ENCODE measurements at regions not wholly inside any gene's neighbourhood (a gene's known extent, or its start where the extent isn't known, plus 50 kb on each side); places are given as distances from the start of the nearest gene placed in this dataset.

- Histone ChIP-seq H3K27me3 (ENCODE audit: control insufficient read depth, insufficient read depth, low read length) (no peaks in the 10 kb centered on the region), H3K4me3 (ENCODE audit: low read depth, low read length) (no peak overlapping the region), H3K4me1 (ENCODE audit: control insufficient read depth, insufficient read depth, low read length) (no peaks in the 10 kb centered on the region), H3K36me3 (ENCODE audit: control insufficient read depth, insufficient read depth, low read length) (no peaks in the 10 kb centered on the region), H3K9me3 (ENCODE audit: control insufficient read depth, insufficient read depth, low read length) (no peaks in the 10 kb centered on the region), H3K27ac (ENCODE audit: low read depth, low read length) (no peak overlapping the region)
- no CpG with 5 or more reads among the region's 3 CpGs for WGBS (ENCODE audit: insufficient coverage)
- DNase-seq (ENCODE audit: low read depth in 4 of 6, low spot score in 6 of 6) = no peak
Observed at GRCh38 chr3:180131169-180131568, 94.4 kb upstream of the PEX5L start.

- Histone ChIP-seq H3K36me3 (ENCODE audit: control insufficient read depth, insufficient read depth, low read length) (no peaks in the 10 kb centered on the region), H3K27me3 (ENCODE audit: control insufficient read depth, insufficient read depth, low read length) (no peaks in the 10 kb centered on the region)
- WGBS (ENCODE audit: insufficient coverage) = 86% methylated on average over 2 of the region's 2 CpGs
Observed at GRCh38 chr3:180135101-180135500, 98.4 kb upstream of the PEX5L start.

GRCh38 chr3:180138871-180139270 is 102.1 kb upstream of the PEX5L start:
- Histone ChIP-seq H3K36me3 (ENCODE audit: control insufficient read depth, insufficient read depth, low read length) (no peaks in the 10 kb centered on the region), H3K27me3 (ENCODE audit: control insufficient read depth, insufficient read depth, low read length) (no peaks in the 10 kb centered on the region), H3K9me3 (ENCODE audit: control insufficient read depth, insufficient read depth, low read length) (no peaks in the 10 kb centered on the region), H3K27ac (ENCODE audit: low read depth, low read length) (no peak overlapping the region), H3K4me3 (ENCODE audit: low read depth, low read length) (no peak overlapping the region), H3K4me1 (ENCODE audit: control insufficient read depth, insufficient read depth, low read length) (no peaks in the 10 kb centered on the region)
- no peak for DNase-seq (ENCODE audit: low read depth in 4 of 6, low spot score in 6 of 6)
- no CpG with 5 or more reads among the region's 3 CpGs for WGBS (ENCODE audit: insufficient coverage)

More at GRCh38 chr3:180135101-180135500, 98.4 kb upstream of the PEX5L start:
- Histone ChIP-seq H3K27ac (ENCODE audit: low read depth, low read length) (no peak overlapping the region), H3K4me1 (ENCODE audit: control insufficient read depth, insufficient read depth, low read length) (no peaks in the 10 kb centered on the region), H3K4me3 (ENCODE audit: low read depth, low read length) (no peak overlapping the region), H3K9me3 (ENCODE audit: control insufficient read depth, insufficient read depth, low read length) (no peaks in the 10 kb centered on the region)
- no peak for DNase-seq (ENCODE audit: low read depth in 4 of 6, low spot score in 6 of 6)

- DNase-seq (ENCODE audit: low read depth in 4 of 6, low spot score in 6 of 6) = no peak
- 89% methylated on average over 2 of the region's 2 CpGs for whole genome bisulfite sequencing (ENCODE audit: insufficient coverage)
- Histone ChIP-seq H3K27me3 (ENCODE audit: control insufficient read depth, insufficient read depth, low read length) (no peaks in the 10 kb centered on the region), H3K4me3 (ENCODE audit: low read depth, low read length) (no peak overlapping the region), H3K27ac (ENCODE audit: low read depth, low read length) (no peak overlapping the region), H3K36me3 (ENCODE audit: control insufficient read depth, insufficient read depth, low read length) (no peaks in the 10 kb centered on the region), H3K9me3 (ENCODE audit: control insufficient read depth, insufficient read depth, low read length) (no peaks in the 10 kb centered on the region), H3K4me1 (ENCODE audit: control insufficient read depth, insufficient read depth, low read length) (no peaks in the 10 kb centered on the region)
Observed at GRCh38 chr3:180142041-180142440, 105.3 kb upstream of the PEX5L start.

GRCh38 chr3:180142472-180142871 is 105.7 kb upstream of the PEX5L start:
- 92% methylated on average over 3 of the region's 4 CpGs for WGBS (ENCODE audit: insufficient coverage)

GRCh38 chr3:180161770-180162169 is 125.0 kb upstream of the PEX5L start:
- no peak for DNase-seq (ENCODE audit: low read depth in 4 of 6, low spot score in 6 of 6)
- no peak overlapping the region for H3K4me3 ChIP-seq (ENCODE audit: low read depth, low read length)
- no peak overlapping the region for H3K27ac ChIP-seq (ENCODE audit: low read depth, low read length)
- WGBS (ENCODE audit: insufficient coverage) = 85% methylated on average over 5 of the region's 9 CpGs
- H3K4me1 ChIP-seq (ENCODE audit: control insufficient read depth, insufficient read depth, low read length) = no peaks in the 10 kb centered on the region
- no peaks in the 10 kb centered on the region for H3K36me3 ChIP-seq (ENCODE audit: control insufficient read depth, insufficient read depth, low read length)
- no peaks in the 10 kb centered on the region for H3K27me3 ChIP-seq (ENCODE audit: control insufficient read depth, insufficient read depth, low read length)
- H3K9me3 ChIP-seq (ENCODE audit: control insufficient read depth, insufficient read depth, low read length) = peaks cover 3% of the 10 kb centered on the region

More at GRCh38 chr3:180142472-180142871, 105.7 kb upstream of the PEX5L start:
- DNase-seq (ENCODE audit: low read depth in 4 of 6, low spot score in 6 of 6) = no peak
- Histone ChIP-seq H3K4me1 (ENCODE audit: control insufficient read depth, insufficient read depth, low read length) (no peaks in the 10 kb centered on the region), H3K9me3 (ENCODE audit: control insufficient read depth, insufficient read depth, low read length) (no peaks in the 10 kb centered on the region), H3K36me3 (ENCODE audit: control insufficient read depth, insufficient read depth, low read length) (no peaks in the 10 kb centered on the region), H3K4me3 (ENCODE audit: low read depth, low read length) (no peak overlapping the region), H3K27ac (ENCODE audit: low read depth, low read length) (no peak overlapping the region), H3K27me3 (ENCODE audit: control insufficient read depth, insufficient read depth, low read length) (no peaks in the 10 kb centered on the region)

GRCh38 chr3:180175572-180175971 is 138.8 kb upstream of the PEX5L start:
- H3K4me1 ChIP-seq (ENCODE audit: control insufficient read depth, insufficient read depth, low read length) = no peaks in the 10 kb centered on the region
- no peak overlapping the region for H3K27ac ChIP-seq (ENCODE audit: low read depth, low read length)
- H3K4me3 ChIP-seq (ENCODE audit: low read depth, low read length) = no peak overlapping the region
- DNase-seq (ENCODE audit: low read depth in 4 of 6, low spot score in 6 of 6) = no peak
- H3K36me3 ChIP-seq (ENCODE audit: control insufficient read depth, insufficient read depth, low read length) = no peaks in the 10 kb centered on the region
- no peaks in the 10 kb centered on the region for H3K9me3 ChIP-seq (ENCODE audit: control insufficient read depth, insufficient read depth, low read length)
- H3K27me3 ChIP-seq (ENCODE audit: control insufficient read depth, insufficient read depth, low read length) = no peaks in the 10 kb centered on the region
- WGBS (ENCODE audit: insufficient coverage) = no CpG with 5 or more reads among the region's 1 CpG

- no peak overlapping the region for H3K4me3 ChIP-seq (ENCODE audit: low read depth, low read length)
- no peak for DNase-seq (ENCODE audit: low read depth in 4 of 6, low spot score in 6 of 6)
- H3K27ac ChIP-seq (ENCODE audit: low read depth, low read length) = no peak overlapping the region
- H3K27me3 ChIP-seq (ENCODE audit: control insufficient read depth, insufficient read depth, low read length) = no peaks in the 10 kb centered on the region
- WGBS (ENCODE audit: insufficient coverage) = no CpG with 5 or more reads among the region's 3 CpGs
- H3K9me3 ChIP-seq (ENCODE audit: control insufficient read depth, insufficient read depth, low read length) = no peaks in the 10 kb centered on the region
- H3K4me1 ChIP-seq (ENCODE audit: control insufficient read depth, insufficient read depth, low read length) = no peaks in the 10 kb centered on the region
- no peaks in the 10 kb centered on the region for H3K36me3 ChIP-seq (ENCODE audit: control insufficient read depth, insufficient read depth, low read length)
Observed at GRCh38 chr3:180176059-180176458, 139.3 kb upstream of the PEX5L start.

GRCh38 chr3:180177255-180177654 is 140.5 kb upstream of the PEX5L start:
- H3K27ac ChIP-seq (ENCODE audit: low read depth, low read length) = no peak overlapping the region
- 100% methylated on average over 1 of the region's 4 CpGs for WGBS (ENCODE audit: insufficient coverage)
- H3K27me3 ChIP-seq (ENCODE audit: control insufficient read depth, insufficient read depth, low read length) = no peaks in the 10 kb centered on the region
- H3K4me1 ChIP-seq (ENCODE audit: control insufficient read depth, insufficient read depth, low read length) = no peaks in the 10 kb centered on the region
- H3K36me3 ChIP-seq (ENCODE audit: control insufficient read depth, insufficient read depth, low read length) = no peaks in the 10 kb centered on the region
- no peak overlapping the region for H3K4me3 ChIP-seq (ENCODE audit: low read depth, low read length)
- DNase-seq (ENCODE audit: low read depth in 4 of 6, low spot score in 6 of 6) = no peak
- no peaks in the 10 kb centered on the region for H3K9me3 ChIP-seq (ENCODE audit: control insufficient read depth, insufficient read depth, low read length)

- H3K9me3 ChIP-seq (ENCODE audit: control insufficient read depth, insufficient read depth, low read length) = no peaks in the 10 kb centered on the region
- no peaks in the 10 kb centered on the region for H3K36me3 ChIP-seq (ENCODE audit: control insufficient read depth, insufficient read depth, low read length)
- WGBS (ENCODE audit: insufficient coverage) = 74% methylated on average over 2 of the region's 2 CpGs
- H3K27me3 ChIP-seq (ENCODE audit: control insufficient read depth, insufficient read depth, low read length) = no peaks in the 10 kb centered on the region
- no peak overlapping the region for H3K4me3 ChIP-seq (ENCODE audit: low read depth, low read length)
- H3K4me1 ChIP-seq (ENCODE audit: control insufficient read depth, insufficient read depth, low read length) = no peaks in the 10 kb centered on the region
- H3K27ac ChIP-seq (ENCODE audit: low read depth, low read length) = no peak overlapping the region
- no peak for DNase-seq (ENCODE audit: low read depth in 4 of 6, low spot score in 6 of 6)
Observed at GRCh38 chr3:180179562-180179961, 142.8 kb upstream of the PEX5L start.
